ENCODE measurements at regions not wholly inside any gene's neighbourhood (a gene's known extent, or its start where the extent isn't known, plus 50 kb on each side); places are given as distances from the start of the nearest gene placed in this dataset.

DNA sequence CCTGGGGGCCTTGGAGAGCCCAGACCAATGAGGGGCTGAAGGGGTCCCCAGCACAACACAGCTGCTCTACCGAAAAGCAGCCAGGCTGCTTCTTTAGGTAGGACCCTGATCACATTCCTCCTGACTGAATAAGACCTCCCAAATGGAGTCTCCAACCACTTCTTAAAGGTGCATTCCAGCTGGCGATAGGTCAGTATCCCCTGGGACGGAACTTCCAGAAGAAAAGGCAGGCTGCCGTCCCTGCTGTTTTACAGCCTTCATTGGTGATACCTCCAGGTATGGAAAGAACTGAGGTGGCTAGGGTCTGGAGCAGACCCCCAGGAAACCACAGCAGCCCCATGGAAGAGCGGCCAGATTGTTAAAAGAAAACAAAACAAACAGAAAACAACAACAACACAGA, 340.6 kb downstream of the BTG1 start:
- H4K20me1 ChIP-seq (ENCODE audit: insufficient read depth, poor library complexity, severe bottlenecking), result no peaks in the 10 kb centered on the region
- H2AFZ ChIP-seq, result no peak overlapping the region
- no peak overlapping the region for H3K4me3 ChIP-seq
- 95% methylated on average over 5 of the region's 5 CpGs for WGBS (ENCODE audit: low lambda C conversion rate, missing lambda C conversion rate)
- no peak overlapping the region for H3K27ac ChIP-seq
- TF ChIP-seq, protein P1, sequence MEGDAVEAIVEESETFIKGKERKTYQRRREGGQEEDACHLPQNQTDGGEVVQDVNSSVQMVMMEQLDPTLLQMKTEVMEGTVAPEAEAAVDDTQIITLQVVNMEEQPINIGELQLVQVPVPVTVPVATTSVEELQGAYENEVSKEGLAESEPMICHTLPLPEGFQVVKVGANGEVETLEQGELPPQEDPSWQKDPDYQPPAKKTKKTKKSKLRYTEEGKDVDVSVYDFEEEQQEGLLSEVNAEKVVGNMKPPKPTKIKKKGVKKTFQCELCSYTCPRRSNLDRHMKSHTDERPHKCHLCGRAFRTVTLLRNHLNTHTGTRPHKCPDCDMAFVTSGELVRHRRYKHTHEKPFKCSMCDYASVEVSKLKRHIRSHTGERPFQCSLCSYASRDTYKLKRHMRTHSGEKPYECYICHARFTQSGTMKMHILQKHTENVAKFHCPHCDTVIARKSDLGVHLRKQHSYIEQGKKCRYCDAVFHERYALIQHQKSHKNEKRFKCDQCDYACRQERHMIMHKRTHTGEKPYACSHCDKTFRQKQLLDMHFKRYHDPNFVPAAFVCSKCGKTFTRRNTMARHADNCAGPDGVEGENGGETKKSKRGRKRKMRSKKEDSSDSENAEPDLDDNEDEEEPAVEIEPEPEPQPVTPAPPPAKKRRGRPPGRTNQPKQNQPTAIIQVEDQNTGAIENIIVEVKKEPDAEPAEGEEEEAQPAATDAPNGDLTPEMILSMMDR (IDR thresholded peaks at IDR 0.05; ENCODE audit: poor library complexity), result no peak
- TF ChIP-seq EZH2 (IDR thresholded peaks at IDR 0.05; ENCODE audit: borderline replicate concordance), result no peak
- no peak for TF ChIP-seq EZH2phosphoT487 (IDR thresholded peaks at IDR 0.05; ENCODE audit: low read depth, severe bottlenecking, unreplicated experiment)
- no peaks in the 10 kb centered on the region for H3K9me2 ChIP-seq (replicated peaks; ENCODE audit: insufficient read depth)
- no peaks in the 10 kb centered on the region for H3K4me1 ChIP-seq (ENCODE audit: insufficient read depth)
- H3K36me3 ChIP-seq (replicated peaks; ENCODE audit: insufficient read depth, low read depth), result no peaks in the 10 kb centered on the region
- no peaks in the 10 kb centered on the region for H3K79me2 ChIP-seq
- DNase-seq (ENCODE audit: low spot score), result no peak
- no peaks in the 10 kb centered on the region for H3K27me3 ChIP-seq
- H3K4me2 ChIP-seq, result no peak overlapping the region
- no peaks in the 10 kb centered on the region for H3K9me3 ChIP-seq (ENCODE audit: low read depth)

DNA sequence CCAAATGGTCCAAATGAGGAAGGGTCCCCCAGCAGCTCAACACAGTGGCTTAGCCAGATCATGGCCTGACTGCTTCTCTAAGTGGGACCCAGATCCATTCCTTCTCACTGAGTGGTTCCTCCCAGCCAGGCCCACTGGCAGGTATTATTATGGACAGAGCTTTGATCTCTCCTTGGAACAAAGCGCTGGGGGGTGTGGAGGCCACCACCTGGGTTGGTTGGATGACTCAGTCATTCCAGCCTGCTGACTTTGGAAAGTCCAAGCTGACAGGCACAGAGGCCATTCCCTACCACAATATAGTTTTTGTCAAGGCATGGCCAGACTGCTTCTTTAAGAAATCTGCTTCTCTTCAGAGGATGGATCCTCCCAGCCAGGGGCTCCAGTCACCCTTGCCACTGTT, 341.1 kb downstream of the BTG1 start:
- H3K4me1 ChIP-seq (ENCODE audit: insufficient read depth), result no peaks in the 10 kb centered on the region
- H4K20me1 ChIP-seq (ENCODE audit: insufficient read depth, poor library complexity, severe bottlenecking), result no peaks in the 10 kb centered on the region
- no peaks in the 10 kb centered on the region for H3K36me3 ChIP-seq (replicated peaks; ENCODE audit: insufficient read depth, low read depth)
- no peak overlapping the region for H3K4me2 ChIP-seq
- peak; percentile 9 for DNase-seq (ENCODE audit: low spot score)
- H3K79me2 ChIP-seq, result no peaks in the 10 kb centered on the region
- no peak overlapping the region for H2AFZ ChIP-seq
- no peaks in the 10 kb centered on the region for H3K9me2 ChIP-seq (replicated peaks; ENCODE audit: insufficient read depth)
- no peaks in the 10 kb centered on the region for H3K27me3 ChIP-seq
- H3K4me3 ChIP-seq, result no peak overlapping the region
- no peak for TF ChIP-seq EZH2 (IDR thresholded peaks at IDR 0.05; ENCODE audit: borderline replicate concordance)
- TF ChIP-seq EZH2phosphoT487 (IDR thresholded peaks at IDR 0.05; ENCODE audit: low read depth, severe bottlenecking, unreplicated experiment), result no peak
- TF ChIP-seq, protein P1 (IDR thresholded peaks at IDR 0.05; ENCODE audit: poor library complexity), result no peak
- no peak overlapping the region for H3K27ac ChIP-seq
- no peaks in the 10 kb centered on the region for H3K9me3 ChIP-seq (ENCODE audit: low read depth)
- 94% methylated on average over 1 of the region's 1 CpG for WGBS (ENCODE audit: low lambda C conversion rate, missing lambda C conversion rate)

DNA sequence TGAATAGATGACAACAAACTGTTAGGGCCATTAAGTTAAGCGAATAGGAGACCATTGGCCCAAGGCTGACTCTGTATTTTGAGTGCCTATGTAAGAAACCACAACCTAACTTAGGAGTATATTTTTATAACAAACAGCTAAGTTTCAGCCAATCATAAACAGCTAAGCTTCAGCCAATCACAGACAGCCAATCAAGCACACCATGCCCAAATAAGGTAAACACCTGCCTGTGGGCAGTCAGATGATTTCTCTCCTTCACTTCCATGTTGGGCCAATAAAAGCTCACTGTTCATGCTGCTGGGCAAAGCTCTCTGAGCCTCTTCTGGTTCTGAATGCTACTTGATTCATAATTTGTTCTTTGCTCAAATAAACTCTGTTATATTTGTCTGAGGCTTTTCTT, 344.6 kb downstream of the BTG1 start:
- Histone ChIP-seq H3K36me3 (replicated peaks; ENCODE audit: insufficient read depth, low read depth) (no peaks in the 10 kb centered on the region), H3K27me3 (no peaks in the 10 kb centered on the region), H3K27ac (no peak overlapping the region), H3K4me2 (no peak overlapping the region), H3K4me1 (ENCODE audit: insufficient read depth) (no peaks in the 10 kb centered on the region), H3K9me3 (ENCODE audit: low read depth) (no peaks in the 10 kb centered on the region), H3K79me2 (no peaks in the 10 kb centered on the region), H4K20me1 (ENCODE audit: insufficient read depth, poor library complexity, severe bottlenecking) (no peaks in the 10 kb centered on the region), H3K4me3 (no peak overlapping the region), H3K9me2 (replicated peaks; ENCODE audit: insufficient read depth) (no peaks in the 10 kb centered on the region), H2AFZ (no peak overlapping the region)
- 100% methylated on average over 1 of the region's 1 CpG for WGBS (ENCODE audit: low lambda C conversion rate, missing lambda C conversion rate)
- DNase-seq (ENCODE audit: low spot score), result no peak
- TF ChIP-seq EZH2phosphoT487 (IDR thresholded peaks at IDR 0.05; ENCODE audit: low read depth, severe bottlenecking, unreplicated experiment), result no peak
- TF ChIP-seq, protein P1 (IDR thresholded peaks at IDR 0.05; ENCODE audit: poor library complexity), result no peak
- no peak for TF ChIP-seq EZH2 (IDR thresholded peaks at IDR 0.05; ENCODE audit: borderline replicate concordance)

DNA sequence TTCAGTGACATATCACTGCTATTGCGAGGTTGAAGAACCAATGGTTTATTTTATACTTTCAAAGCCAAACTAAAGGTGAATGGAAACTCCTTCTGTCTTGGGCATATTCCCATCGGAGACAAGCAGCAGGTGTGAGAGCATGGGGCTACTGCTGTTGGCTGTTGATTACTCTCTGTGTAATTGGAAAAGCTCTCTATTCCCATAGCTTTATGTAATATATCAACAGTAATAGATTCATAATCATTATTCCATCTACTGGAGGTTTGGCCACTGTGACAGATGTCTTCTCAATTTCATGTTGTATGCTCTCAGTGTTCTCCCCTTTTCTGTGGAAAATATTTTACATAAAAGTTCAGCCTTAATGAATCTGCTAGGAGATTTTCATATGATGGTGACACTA, 352.0 kb downstream of the BTG1 start:
- H3K9me3 ChIP-seq (ENCODE audit: low read depth), result no peaks in the 10 kb centered on the region
- H3K9me2 ChIP-seq (replicated peaks; ENCODE audit: insufficient read depth), result no peaks in the 10 kb centered on the region
- TF ChIP-seq EZH2phosphoT487 (IDR thresholded peaks at IDR 0.05; ENCODE audit: low read depth, severe bottlenecking, unreplicated experiment) (no peak), EZH2 (IDR thresholded peaks at IDR 0.05; ENCODE audit: borderline replicate concordance) (no peak)
- TF ChIP-seq, protein P1 (IDR thresholded peaks at IDR 0.05; ENCODE audit: poor library complexity), result no peak
- no peaks in the 10 kb centered on the region for H3K27me3 ChIP-seq
- H3K79me2 ChIP-seq, result no peaks in the 10 kb centered on the region
- H3K36me3 ChIP-seq (replicated peaks; ENCODE audit: insufficient read depth, low read depth), result no peaks in the 10 kb centered on the region
- H3K4me2 ChIP-seq, result no peak overlapping the region
- H2AFZ ChIP-seq, result no peak overlapping the region
- H3K27ac ChIP-seq, result no peak overlapping the region
- DNase-seq (ENCODE audit: low spot score), result no peak
- H3K4me3 ChIP-seq, result no peak overlapping the region
- H4K20me1 ChIP-seq (ENCODE audit: insufficient read depth, poor library complexity, severe bottlenecking), result no peaks in the 10 kb centered on the region
- WGBS (ENCODE audit: low lambda C conversion rate, missing lambda C conversion rate), result 96% methylated on average over 2 of the region's 2 CpGs
- H3K4me1 ChIP-seq (ENCODE audit: insufficient read depth), result no peaks in the 10 kb centered on the region

Data from hepatocyte (in vitro differentiated cells).